Astrocyte (in vitro differentiated cells and primary cell): ENCODE measurements at regions not wholly inside any gene's neighbourhood (a gene's known extent, or its start where the extent isn't known, plus 50 kb on each side); places are given as distances from the start of the nearest gene placed in this dataset.

Source experiments
- EZH2 ChIP-seq: IDR thresholded peaks from 2 replicates; pipeline ENCODE4 v1.6.1; 2012; ENCODE audit warnings: mild to moderate bottlenecking, low read length, inconsistent platforms; ENCODE audit not compliant: insufficient read depth
- TF ChIP-seq, protein P1 (sequence below): IDR thresholded peaks from 2 replicates; pipeline ENCODE4 v1.5.1; 2011; ENCODE audit warnings: low read depth, mild to moderate bottlenecking, inconsistent platforms, low read length, moderate library complexity; ENCODE audit not compliant: insufficient read depth

GRCh38 chr18:51288582-51288981 lies 91.1 kb upstream of the MEX3C start:
- TF ChIP-seq, protein P1, sequence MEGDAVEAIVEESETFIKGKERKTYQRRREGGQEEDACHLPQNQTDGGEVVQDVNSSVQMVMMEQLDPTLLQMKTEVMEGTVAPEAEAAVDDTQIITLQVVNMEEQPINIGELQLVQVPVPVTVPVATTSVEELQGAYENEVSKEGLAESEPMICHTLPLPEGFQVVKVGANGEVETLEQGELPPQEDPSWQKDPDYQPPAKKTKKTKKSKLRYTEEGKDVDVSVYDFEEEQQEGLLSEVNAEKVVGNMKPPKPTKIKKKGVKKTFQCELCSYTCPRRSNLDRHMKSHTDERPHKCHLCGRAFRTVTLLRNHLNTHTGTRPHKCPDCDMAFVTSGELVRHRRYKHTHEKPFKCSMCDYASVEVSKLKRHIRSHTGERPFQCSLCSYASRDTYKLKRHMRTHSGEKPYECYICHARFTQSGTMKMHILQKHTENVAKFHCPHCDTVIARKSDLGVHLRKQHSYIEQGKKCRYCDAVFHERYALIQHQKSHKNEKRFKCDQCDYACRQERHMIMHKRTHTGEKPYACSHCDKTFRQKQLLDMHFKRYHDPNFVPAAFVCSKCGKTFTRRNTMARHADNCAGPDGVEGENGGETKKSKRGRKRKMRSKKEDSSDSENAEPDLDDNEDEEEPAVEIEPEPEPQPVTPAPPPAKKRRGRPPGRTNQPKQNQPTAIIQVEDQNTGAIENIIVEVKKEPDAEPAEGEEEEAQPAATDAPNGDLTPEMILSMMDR, result no peak
- TF ChIP-seq EZH2, result no peak
